A549 (cell line): ENCODE measurements at regions not wholly inside any gene's neighbourhood (a gene's known extent, or its start where the extent isn't known, plus 50 kb on each side); places are given as distances from the start of the nearest gene placed in this dataset.

ENCODE experiments used
- ATAC-seq, 2 experiments: fragments of 200-7000 bp in 1 of 2; fragments of >200 bp in 1 of 2; cut with Nextera tagmentation in 1 of 2; cut with Tn5 transposase in 1 of 2; 3 replicates each; pipeline versions ENCODE4 v1.8.0 to v1.9.1; 2018 to 2020; ENCODE audit warnings: mild to moderate bottlenecking in 1 of 2, moderate library complexity in 1 of 2
- CTCF ChIA-PET: fragments of 300-600 bp; sonication (Branson Sonifier 250); formaldehyde crosslinking; extraction: SDS; loops from one replicate; lab custom pipeline; 2021; ENCODE audit warnings: antibody characterized with exemption, inconsistent platforms; lab: Yijun Ruan, JAX
- POLR2A ChIA-PET: fragments of 350-600 bp; formaldehyde crosslinking; extraction: SDS; loops from one replicate; lab custom pipeline; 2021; ENCODE audit warnings: antibody characterized with exemption, inconsistent platforms; lab: Yijun Ruan, JAX
- DNase-seq, 2 experiments: peaks; one replicate each; pipeline versions ENCODE4 v3.0.0 to v3.0.0-alpha.2; 2011 to 2016; ENCODE audit warnings: low read depth in 1 of 2, low spot score in 1 of 2
- FAIRE-seq: peaks from 2 replicates; lab custom pipeline; 2011; peaks lifted over from hg19 to GRCh38; lab: Jason Lieb, UNC
- H3K27ac ChIP-seq, 2 experiments: fragments of >200 bp; sonication (Bioruptor Twin); formaldehyde crosslinking; 3 replicates each; pipeline ENCODE4 v1.5.1; 2016 to 2017
- H3K4me1 ChIP-seq: fragments of >200 bp; sonication (Bioruptor Twin); formaldehyde crosslinking; 3 replicates; pipeline ENCODE4 v1.6.1; 2016
- H3K4me2 ChIP-seq: fragments of >200 bp; sonication (Bioruptor Twin); formaldehyde crosslinking; 3 replicates; pipeline ENCODE4 v1.6.1; 2016
- H3K4me3 ChIP-seq: fragments of >200 bp; sonication (Bioruptor Twin); formaldehyde crosslinking; 3 replicates; pipeline ENCODE4 v1.5.1; 2016
- H3K9me3 ChIP-seq: fragments of >200 bp; sonication (Bioruptor Twin); formaldehyde crosslinking; 3 replicates; pipeline ENCODE4 v1.6.1; 2016
- BHLHE40 ChIP-seq: IDR thresholded peaks from 2 replicates; pipeline ENCODE4 v1.6.1; 2012; ENCODE audit warnings: low read depth, low read length, inconsistent platforms
- CBX2 ChIP-seq: fragments of 200-600 bp; sonication (generic); IDR thresholded peaks from 2 replicates; pipeline ENCODE4 v1.6.1; 2016; ENCODE audit warnings: low read depth, mild to moderate bottlenecking, borderline replicate concordance
- CBX8 ChIP-seq: fragments of 200-600 bp; sonication (generic); IDR thresholded peaks from 2 replicates; pipeline ENCODE4 v1.6.1; 2016
- CHD4 ChIP-seq: fragments of 200-600 bp; sonication (generic); IDR thresholded peaks from 2 replicates; pipeline ENCODE4 v1.6.1; 2016; ENCODE audit warnings: antibody characterized with exemption, mild to moderate bottlenecking, borderline replicate concordance
- EHF ChIP-seq: fragments of 250-450 bp; sonication (Bioruptor Pico); IDR thresholded peaks from 2 replicates; pipeline ENCODE4 v1.5.0; 2020; ENCODE audit warnings: mild to moderate bottlenecking
- EHMT2 ChIP-seq: fragments of 200-600 bp; sonication (generic); IDR thresholded peaks from 2 replicates; pipeline ENCODE4 v1.6.1; 2016; ENCODE audit warnings: antibody characterized with exemption, low read depth, mild to moderate bottlenecking, moderate library complexity
- ESRRA ChIP-seq: fragments of 150-350 bp; IDR thresholded peaks from 2 replicates; pipeline ENCODE4 v1.6.1; 2014; ENCODE audit warnings: mild to moderate bottlenecking, low read length, borderline replicate concordance
- FOSB ChIP-seq: fragments of 250-450 bp; sonication (Bioruptor Pico); IDR thresholded peaks from 2 replicates; pipeline ENCODE4 v1.5.0; 2020; ENCODE audit warnings: mild to moderate bottlenecking, moderate library complexity
- FOSL2 ChIP-seq, 2 experiments: fragments of 450-650 bp in 1 of 2; fragments of >200 bp in 1 of 2; sonication (Bioruptor Twin) in 1 of 2; formaldehyde crosslinking; IDR thresholded peaks; 2 replicates each; pipeline versions ENCODE4 v1.5.0 to v1.6.1; 2016 to 2020; ENCODE audit warnings: mild to moderate bottlenecking in 1 of 2, moderate library complexity in 1 of 2
- FOXS1 ChIP-seq: fragments of 250-450 bp; sonication (Bioruptor Pico); IDR thresholded peaks from 2 replicates; pipeline ENCODE4 v1.5.0; 2020; ENCODE audit warnings: mild to moderate bottlenecking, moderate library complexity
- HOXA7 ChIP-seq: fragments of 250-450 bp; sonication (Bioruptor Pico); IDR thresholded peaks from 2 replicates; pipeline ENCODE4 v1.5.0; 2020; ENCODE audit warnings: mild to moderate bottlenecking, moderate library complexity
- HOXB5 ChIP-seq: fragments of 250-450 bp; sonication (Bioruptor Pico); IDR thresholded peaks from 2 replicates; pipeline ENCODE4 v1.5.0; 2020; ENCODE audit warnings: mild to moderate bottlenecking, moderate library complexity
- JUNB ChIP-seq: fragments of >200 bp; sonication (Bioruptor Twin); formaldehyde crosslinking; IDR thresholded peaks from 2 replicates; pipeline ENCODE4 v1.6.1; 2016
- KDM1A ChIP-seq: fragments of 200-600 bp; sonication (generic); IDR thresholded peaks from 2 replicates; pipeline ENCODE4 v1.6.1; 2016; ENCODE audit warnings: low read depth, mild to moderate bottlenecking
- KDM5A ChIP-seq: fragments of 200-600 bp; sonication (generic); IDR thresholded peaks from 2 replicates; pipeline ENCODE4 v1.6.1; 2016; ENCODE audit warnings: antibody characterized with exemption, mild to moderate bottlenecking
- MYC ChIP-seq: IDR thresholded peaks from 2 replicates; pipeline ENCODE4 v1.6.1; 2012; ENCODE audit warnings: mild to moderate bottlenecking, inconsistent platforms, low read length, improper control_type of control experiment, borderline replicate concordance
- NFE2L2 ChIP-seq: fragments of 150-350 bp; conservative IDR thresholded peaks from 2 replicates; pipeline ENCODE4 v1.6.1; 2014; ENCODE audit warnings: low read length
- NPAS2 ChIP-seq: fragments of 250-450 bp; sonication (Bioruptor Pico); IDR thresholded peaks from 2 replicates; pipeline ENCODE4 v1.8.0; 2022; ENCODE audit warnings: mild to moderate bottlenecking, moderate library complexity, borderline replicate concordance
- NR3C1 ChIP-seq: fragments of >200 bp; sonication (Bioruptor Twin); formaldehyde crosslinking; IDR thresholded peaks from 3 replicates; pipeline ENCODE4 v1.6.1; 2017
- PHF8 ChIP-seq: fragments of 200-600 bp; sonication (generic); IDR thresholded peaks from 2 replicates; pipeline ENCODE4 v1.6.1; 2016; ENCODE audit warnings: low read depth, mild to moderate bottlenecking, antibody characterized with exemption, moderate library complexity, borderline replicate concordance
- POLR2A ChIP-seq: IDR thresholded peaks from 2 replicates; pipeline ENCODE4 v1.6.1; 2012; ENCODE audit warnings: mild to moderate bottlenecking, low read length
- RARB ChIP-seq: fragments of 250-450 bp; sonication (Bioruptor Pico); IDR thresholded peaks from 2 replicates; pipeline ENCODE4 v1.8.0; 2021; ENCODE audit warnings: mild to moderate bottlenecking, moderate library complexity
- RFX5 ChIP-seq: fragments of 450-650 bp; IDR thresholded peaks from 2 replicates; pipeline ENCODE4 v1.7.1; 2014; ENCODE audit warnings: antibody characterized with exemption, mild to moderate bottlenecking, moderate library complexity
- RNF2 ChIP-seq: fragments of 200-600 bp; sonication (generic); IDR thresholded peaks from 2 replicates; pipeline ENCODE4 v1.6.1; 2016; ENCODE audit warnings: low read depth, mild to moderate bottlenecking, antibody characterized with exemption, moderate library complexity, borderline replicate concordance
- SREBF2 ChIP-seq: fragments of 450-650 bp; IDR thresholded peaks from 2 replicates; pipeline ENCODE4 v1.6.1; 2014; ENCODE audit warnings: mild to moderate bottlenecking, moderate library complexity
- TP53 ChIP-seq: fragments of 250-450 bp; sonication (Bioruptor Pico); IDR thresholded peaks from 2 replicates; pipeline ENCODE4 v1.5.0; 2021; ENCODE audit warnings: mild to moderate bottlenecking, moderate library complexity
- ZNF302 ChIP-seq: fragments of 250-450 bp; sonication (Bioruptor Pico); IDR thresholded peaks from 2 replicates; pipeline ENCODE4 v1.9.0; 2021; ENCODE audit warnings: inconsistent platforms, mild to moderate bottlenecking, moderate library complexity
- ZSCAN20 ChIP-seq: fragments of 250-450 bp; sonication (Bioruptor Pico); IDR thresholded peaks from 2 replicates; pipeline ENCODE4 v1.8.0; 2022; ENCODE audit warnings: mild to moderate bottlenecking, moderate library complexity
- WGBS: methylation state at CpG from one replicate; pipeline ENCODE4 v1.1.6; 2017; ENCODE audit errors: missing lambda C conversion rate; 5-methylcytosine and 5-hydroxymethylcytosine counted together
- TF ChIP-seq, protein P1 (sequence below): fragments of >200 bp; sonication (Bioruptor Twin); formaldehyde crosslinking; IDR thresholded peaks from 2 replicates; pipeline ENCODE4 v1.6.1; 2016
- TF ChIP-seq, protein P2 (sequence below): fragments of 250-450 bp; sonication (Bioruptor Pico); IDR thresholded peaks from 2 replicates; pipeline ENCODE4 v1.5.0; 2021; ENCODE audit warnings: mild to moderate bottlenecking, moderate library complexity, borderline replicate concordance
- TF ChIP-seq, protein P3 (sequence below): fragments of >200 bp; sonication (Bioruptor Twin); formaldehyde crosslinking; IDR thresholded peaks from 3 replicates; pipeline ENCODE4 v1.6.1; 2016
- TF ChIP-seq, protein P4 (sequence below): fragments of 150-350 bp; IDR thresholded peaks from 2 replicates; pipeline ENCODE4 v1.6.1; 2014; ENCODE audit warnings: low read depth, mild to moderate bottlenecking, low read length
- TF ChIP-seq, protein P5 (sequence below): fragments of >200 bp; sonication (Bioruptor Twin); formaldehyde crosslinking; IDR thresholded peaks from 3 replicates; pipeline ENCODE4 v1.5.1; 2016

DNA sequence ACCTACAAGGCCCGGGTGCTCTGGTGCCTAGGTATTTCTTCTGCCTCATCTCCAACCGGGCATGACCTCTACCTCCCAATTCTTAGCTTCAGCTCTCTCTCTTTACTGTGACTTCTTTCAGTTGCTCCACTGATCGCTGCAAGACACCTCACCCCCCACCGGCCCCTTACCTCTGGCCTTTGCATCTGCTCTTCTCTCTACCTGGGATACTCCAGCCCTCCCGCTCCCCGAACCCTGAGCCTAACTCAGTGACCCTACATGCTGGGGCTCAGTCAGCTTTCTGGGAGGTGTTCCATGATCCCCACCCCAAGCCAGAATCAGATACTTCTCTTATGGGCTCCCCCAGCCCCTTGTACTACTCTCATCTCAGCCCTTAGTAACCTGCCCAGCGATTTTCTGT is 99.6 kb downstream of the EFNB1 start:
- peaks cover 6% of the 10 kb centered on the region; the same call in 2 of the 3 replicates for H3K4me1 ChIP-seq
- WGBS = 77% methylated on average over 7 of the region's 7 CpGs
- no peak for FAIRE-seq
- H3K27ac ChIP-seq = no peak overlapping the region
- ChIA-PET POLR2A (no interaction called here), CTCF (interaction anchor here (1.3 to 1.6 kb wide), 2 partner anchors 11 to 100 kb away, joined by 4 to 8 read pairs; partner anchors contain the start of gene EFNB1)
- H3K4me2 ChIP-seq = no peak overlapping the region
- H3K9me3 ChIP-seq = no peaks in the 10 kb centered on the region
- ATAC-seq = no peak
- no peak for TF ChIP-seq FOSL2 (IDR thresholded peaks at IDR 0.05)
- TF ChIP-seq FOSL2 (CRISPR knock-in tag; IDR thresholded peaks at IDR 0.05) = no peak
- DNase-seq = no peak
- H3K4me3 ChIP-seq = no peak overlapping the region

DNA sequence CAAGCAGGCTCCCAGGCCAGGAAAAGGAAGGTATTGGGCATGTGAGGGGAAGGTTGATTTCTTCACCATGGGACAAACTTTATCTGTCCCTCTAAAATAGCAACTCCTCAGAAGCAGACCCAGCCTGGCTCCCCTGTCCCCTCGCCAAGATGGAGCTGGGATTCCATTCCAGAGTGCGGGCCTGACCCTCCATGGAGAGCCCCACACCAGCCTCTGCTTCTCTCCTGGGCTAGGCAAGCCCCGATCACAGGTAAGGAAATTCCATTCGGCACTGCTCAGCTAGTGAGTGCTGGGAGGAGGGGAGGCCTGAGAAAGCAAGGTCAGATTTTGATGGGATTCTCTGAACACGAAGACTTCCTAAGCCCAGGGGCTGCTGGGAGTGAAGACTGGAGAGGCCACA is 98.4 kb downstream of the EFNB1 start:
- CTCF ChIA-PET = interaction anchor here (1.6 kb wide), 1 partner anchor 99 kb away, joined by 8 read pairs; the partner anchor contains the start of gene EFNB1
- FAIRE-seq = no peak

DNA sequence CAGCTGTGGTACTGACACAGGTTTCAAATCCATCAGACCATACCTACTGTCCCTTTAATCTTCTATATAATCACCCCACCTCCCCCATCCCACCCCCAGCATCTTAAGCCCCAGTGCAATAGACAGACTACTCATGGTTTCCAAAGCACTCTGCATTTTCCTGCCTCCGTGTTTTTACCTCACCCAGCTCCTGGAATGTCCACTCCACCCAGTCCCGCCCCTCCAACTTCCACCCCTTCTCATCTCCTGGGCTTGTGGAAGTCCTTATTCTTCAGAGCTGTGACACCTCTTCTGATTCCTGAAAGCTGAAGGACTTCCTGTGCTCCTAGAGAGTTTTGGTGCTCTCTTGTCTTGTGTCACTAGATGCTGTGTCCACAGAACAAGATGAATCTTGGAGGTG is 94.3 kb downstream of the EFNB1 start:
- no peak for FAIRE-seq
- ChIA-PET POLR2A (no interaction called here), CTCF (interaction anchor here (0.9 to 1.2 kb wide), 3 partner anchors 17 to 103 kb away, joined by 3 read pairs; no protein-coding TSS in a partner anchor)
- Histone ChIP-seq H3K4me1 (no peaks in the 10 kb centered on the region), H3K9me3 (no peaks in the 10 kb centered on the region), H3K27ac (no peak overlapping the region), H3K4me2 (no peak overlapping the region), H3K4me3 (no peak overlapping the region)
- no peak for ATAC-seq
- 42% methylated on average over 2 of the region's 2 CpGs for WGBS
- TF ChIP-seq, protein P1, sequence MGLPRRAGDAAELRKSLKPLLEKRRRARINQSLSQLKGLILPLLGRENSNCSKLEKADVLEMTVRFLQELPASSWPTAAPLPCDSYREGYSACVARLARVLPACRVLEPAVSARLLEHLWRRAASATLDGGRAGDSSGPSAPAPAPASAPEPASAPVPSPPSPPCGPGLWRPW = no peak
- TF ChIP-seq, protein P2, sequence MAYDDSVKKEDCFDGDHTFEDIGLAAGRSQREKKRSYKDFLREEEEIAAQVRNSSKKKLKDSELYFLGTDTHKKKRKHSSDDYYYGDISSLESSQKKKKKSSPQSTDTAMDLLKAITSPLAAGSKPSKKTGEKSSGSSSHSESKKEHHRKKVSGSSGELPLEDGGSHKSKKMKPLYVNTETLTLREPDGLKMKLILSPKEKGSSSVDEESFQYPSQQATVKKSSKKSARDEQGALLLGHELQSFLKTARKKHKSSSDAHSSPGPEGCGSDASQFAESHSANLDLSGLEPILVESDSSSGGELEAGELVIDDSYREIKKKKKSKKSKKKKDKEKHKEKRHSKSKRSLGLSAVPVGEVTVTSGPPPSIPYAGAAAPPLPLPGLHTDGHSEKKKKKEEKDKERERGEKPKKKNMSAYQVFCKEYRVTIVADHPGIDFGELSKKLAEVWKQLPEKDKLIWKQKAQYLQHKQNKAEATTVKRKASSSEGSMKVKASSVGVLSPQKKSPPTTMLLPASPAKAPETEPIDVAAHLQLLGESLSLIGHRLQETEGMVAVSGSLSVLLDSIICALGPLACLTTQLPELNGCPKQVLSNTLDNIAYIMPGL (CRISPR knock-in tag) = no peak
- no peak for TF ChIP-seq EHF (CRISPR knock-in tag)
- no peak for TF ChIP-seq TP53 (CRISPR knock-in tag)
- no peak for TF ChIP-seq JUNB
- no peak for TF ChIP-seq MYC
- TF ChIP-seq POLR2A = no peak
- no peak for TF ChIP-seq NFE2L2
- TF ChIP-seq KDM5A = no peak
- TF ChIP-seq, protein P3, sequence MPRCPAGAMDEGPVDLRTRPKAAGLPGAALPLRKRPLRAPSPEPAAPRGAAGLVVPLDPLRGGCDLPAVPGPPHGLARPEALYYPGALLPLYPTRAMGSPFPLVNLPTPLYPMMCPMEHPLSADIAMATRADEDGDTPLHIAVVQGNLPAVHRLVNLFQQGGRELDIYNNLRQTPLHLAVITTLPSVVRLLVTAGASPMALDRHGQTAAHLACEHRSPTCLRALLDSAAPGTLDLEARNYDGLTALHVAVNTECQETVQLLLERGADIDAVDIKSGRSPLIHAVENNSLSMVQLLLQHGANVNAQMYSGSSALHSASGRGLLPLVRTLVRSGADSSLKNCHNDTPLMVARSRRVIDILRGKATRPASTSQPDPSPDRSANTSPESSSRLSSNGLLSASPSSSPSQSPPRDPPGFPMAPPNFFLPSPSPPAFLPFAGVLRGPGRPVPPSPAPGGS = no peak
- no peak for TF ChIP-seq HOXB5 (CRISPR knock-in tag)
- TF ChIP-seq SREBF2 = no peak
- no peak for TF ChIP-seq ZSCAN20
- TF ChIP-seq HOXA7 (CRISPR knock-in tag) = no peak
- TF ChIP-seq RARB (CRISPR knock-in tag) = no peak
- no peak for TF ChIP-seq CBX2
- no peak for TF ChIP-seq KDM1A
- no peak for TF ChIP-seq CHD4
- DNase-seq = no peak

More for the DNA sequence above, 98.4 kb downstream of the EFNB1 start:
- Histone ChIP-seq H3K4me2 (no peak overlapping the region), H3K9me3 (no peaks in the 10 kb centered on the region), H3K27ac (no peak overlapping the region), H3K4me1 (peaks cover 6% of the 10 kb centered on the region; the same call in 2 of the 3 replicates), H3K4me3 (no peak overlapping the region)
- 94% methylated on average over 2 of the region's 5 CpGs for WGBS
- ATAC-seq = no peak
- TF ChIP-seq FOXS1 (CRISPR knock-in tag) (no peak), ZSCAN20 (no peak), CBX8 (no peak), ESRRA (no peak), RNF2 (no peak), NPAS2 (CRISPR knock-in tag) (no peak), CHD4 (no peak), BHLHE40 (no peak), EHMT2 (no peak), NR3C1 (no peak), FOSB (CRISPR knock-in tag) (no peak), RFX5 (no peak), MYC (no peak), ZNF302 (CRISPR knock-in tag) (no peak), PHF8 (no peak)
- TF ChIP-seq, protein P4, sequence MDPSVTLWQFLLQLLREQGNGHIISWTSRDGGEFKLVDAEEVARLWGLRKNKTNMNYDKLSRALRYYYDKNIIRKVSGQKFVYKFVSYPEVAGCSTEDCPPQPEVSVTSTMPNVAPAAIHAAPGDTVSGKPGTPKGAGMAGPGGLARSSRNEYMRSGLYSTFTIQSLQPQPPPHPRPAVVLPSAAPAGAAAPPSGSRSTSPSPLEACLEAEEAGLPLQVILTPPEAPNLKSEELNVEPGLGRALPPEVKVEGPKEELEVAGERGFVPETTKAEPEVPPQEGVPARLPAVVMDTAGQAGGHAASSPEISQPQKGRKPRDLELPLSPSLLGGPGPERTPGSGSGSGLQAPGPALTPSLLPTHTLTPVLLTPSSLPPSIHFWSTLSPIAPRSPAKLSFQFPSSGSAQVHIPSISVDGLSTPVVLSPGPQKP = no peak
- TF ChIP-seq, protein P5, sequence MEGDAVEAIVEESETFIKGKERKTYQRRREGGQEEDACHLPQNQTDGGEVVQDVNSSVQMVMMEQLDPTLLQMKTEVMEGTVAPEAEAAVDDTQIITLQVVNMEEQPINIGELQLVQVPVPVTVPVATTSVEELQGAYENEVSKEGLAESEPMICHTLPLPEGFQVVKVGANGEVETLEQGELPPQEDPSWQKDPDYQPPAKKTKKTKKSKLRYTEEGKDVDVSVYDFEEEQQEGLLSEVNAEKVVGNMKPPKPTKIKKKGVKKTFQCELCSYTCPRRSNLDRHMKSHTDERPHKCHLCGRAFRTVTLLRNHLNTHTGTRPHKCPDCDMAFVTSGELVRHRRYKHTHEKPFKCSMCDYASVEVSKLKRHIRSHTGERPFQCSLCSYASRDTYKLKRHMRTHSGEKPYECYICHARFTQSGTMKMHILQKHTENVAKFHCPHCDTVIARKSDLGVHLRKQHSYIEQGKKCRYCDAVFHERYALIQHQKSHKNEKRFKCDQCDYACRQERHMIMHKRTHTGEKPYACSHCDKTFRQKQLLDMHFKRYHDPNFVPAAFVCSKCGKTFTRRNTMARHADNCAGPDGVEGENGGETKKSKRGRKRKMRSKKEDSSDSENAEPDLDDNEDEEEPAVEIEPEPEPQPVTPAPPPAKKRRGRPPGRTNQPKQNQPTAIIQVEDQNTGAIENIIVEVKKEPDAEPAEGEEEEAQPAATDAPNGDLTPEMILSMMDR = no peak
- no peak for DNase-seq
- POLR2A ChIA-PET = no interaction called here
